H1 (cell line): ENCODE measurements at regions not wholly inside any gene's neighbourhood (a gene's known extent, or its start where the extent isn't known, plus 50 kb on each side); places are given as distances from the start of the nearest gene placed in this dataset.

ENCODE experiments used
- RAD21 ChIP-seq, 2 experiments: IDR thresholded peaks in 1 of 2; conservative IDR thresholded peaks in 1 of 2; 2 replicates each; pipeline ENCODE4 v1.6.1; 2011; ENCODE audit warnings: low read depth in 2 of 2, low read length in 2 of 2, improper control_type of control experiment in 1 of 2, inconsistent platforms in 1 of 2, mild to moderate bottlenecking in 1 of 2, moderate library complexity in 1 of 2
- RXRA ChIP-seq: IDR thresholded peaks from 2 replicates; pipeline ENCODE4 v1.6.1; 2011; ENCODE audit warnings: low read depth, mild to moderate bottlenecking, low read length, moderate library complexity; ENCODE audit not compliant: insufficient read depth

GRCh38 chr6:141394125-141394536 is 738.6 kb upstream of the GJE1 start (continued):
- TF ChIP-seq RAD21 (IDR thresholded peaks at IDR 0.05 in 1 of 2, conservative IDR thresholded peaks at IDR 0.05 in 1 of 2; ENCODE audit: low read depth in 2 of 2, low read length in 2 of 2) (no peak), RXRA (no peak)
